Neural cell (in vitro differentiated cells): ENCODE measurements at regions not wholly inside any gene's neighbourhood (a gene's known extent, or its start where the extent isn't known, plus 50 kb on each side); places are given as distances from the start of the nearest gene placed in this dataset.

Experiments used
- H2AFZ ChIP-seq: fragments of 200-600, 300-800 bp; sonication (generic), shearing (Covaris generic); 2 replicates; pipeline ENCODE4 v1.6.0; 2014; ENCODE audit warnings: low read depth, mild to moderate bottlenecking, antibody characterized with exemption, low read length, moderate library complexity
- H3F3A ChIP-seq: fragments of 200-600 bp; shearing (Covaris generic); 2 replicates; pipeline ENCODE4 v1.6.1; 2016; ENCODE audit warnings: mild to moderate bottlenecking, moderate library complexity, mixed read lengths, antibody characterized with exemption, low read length; ENCODE audit not compliant: insufficient read depth, poor library complexity, severe bottlenecking
- H3K27ac ChIP-seq: fragments of 200-600, 300-800 bp; sonication (generic), shearing (Covaris generic); 2 replicates; pipeline ENCODE4 v1.5.1; 2014; ENCODE audit warnings: mild to moderate bottlenecking, low read length, moderate library complexity
- H3K27me3 ChIP-seq: fragments of 300-800, 200-600 bp; sonication (generic), shearing (Covaris generic); 2 replicates; pipeline ENCODE4 v1.6.0; 2014; ENCODE audit warnings: mild to moderate bottlenecking, low read depth, low read length, moderate library complexity; ENCODE audit not compliant: insufficient read depth
- H3K36me3 ChIP-seq: fragments of 300-800, 200-600 bp; sonication (generic), shearing (Covaris generic); 2 replicates; pipeline ENCODE4 v1.5.1; 2014; ENCODE audit warnings: mild to moderate bottlenecking, antibody characterized with exemption, low read length, moderate library complexity; ENCODE audit not compliant: insufficient read depth
- H3K4me2 ChIP-seq: fragments of 300-800, 200-600 bp; sonication (generic), shearing (Covaris generic); 2 replicates; pipeline ENCODE4 v1.6.0; 2014; ENCODE audit warnings: mild to moderate bottlenecking, low read length
- H3K4me3 ChIP-seq: fragments of 300-800, 200-600 bp; sonication (generic), shearing (Covaris generic); 2 replicates; pipeline ENCODE4 v1.5.1; 2014; ENCODE audit warnings: mild to moderate bottlenecking, low read length, moderate library complexity
- H3K79me2 ChIP-seq: fragments of 200-600 bp; shearing (Covaris generic); replicated peaks from 2 replicates; pipeline ENCODE4 v1.6.0; 2014; ENCODE audit warnings: mild to moderate bottlenecking, low read length, moderate library complexity; ENCODE audit not compliant: insufficient read depth
- H3K9ac ChIP-seq: fragments of 300-800, 200-600 bp; sonication (generic), shearing (Covaris generic); 2 replicates; pipeline ENCODE4 v1.6.1; 2016; ENCODE audit warnings: mild to moderate bottlenecking, low read length, mixed read lengths
- H3K9me2 ChIP-seq: fragments of 200-600 bp; shearing (Covaris generic); 2 replicates; pipeline ENCODE4 v1.6.1; 2016; ENCODE audit warnings: mild to moderate bottlenecking, low read length, mixed read lengths; ENCODE audit not compliant: insufficient read depth
- H3K9me3 ChIP-seq: fragments of 200-600, 300-800 bp; sonication (generic), shearing (Covaris generic); 2 replicates; pipeline ENCODE4 v1.6.1; 2016; ENCODE audit warnings: mild to moderate bottlenecking, mixed run types, low read length, moderate library complexity, mixed read lengths
- H4K20me1 ChIP-seq: fragments of 200-600 bp; shearing (Covaris generic); 2 replicates; pipeline ENCODE4 v1.6.1; 2016; ENCODE audit warnings: mild to moderate bottlenecking, mixed run types; ENCODE audit not compliant: insufficient read depth
- EP300 ChIP-seq: fragments of 450-650 bp; conservative IDR thresholded peaks from 2 replicates; pipeline ENCODE4 v1.6.1; 2014; ENCODE audit warnings: antibody characterized with exemption, mild to moderate bottlenecking, moderate library complexity; ENCODE audit not compliant: poor library complexity, severe bottlenecking
- EZH2 ChIP-seq: fragments of 200-600, 300-800 bp; shearing (Covaris generic), sonication (generic); IDR thresholded peaks from 2 replicates; pipeline ENCODE4 v1.6.1; 2014; ENCODE audit warnings: antibody characterized with exemption, low read length, borderline replicate concordance, mild to moderate bottlenecking; ENCODE audit not compliant: insufficient read depth, poor library complexity, severe bottlenecking
- MXI1 ChIP-seq: fragments of 450-650 bp; conservative IDR thresholded peaks from 2 replicates; pipeline ENCODE4 v1.6.1; 2014; ENCODE audit warnings: antibody characterized with exemption, mild to moderate bottlenecking; ENCODE audit not compliant: poor library complexity, severe bottlenecking
- POLR2AphosphoS5 ChIP-seq: IDR thresholded peaks from 2 replicates; pipeline ENCODE4 v1.6.1; 2012
- RAD21 ChIP-seq: fragments of 450-650 bp; conservative IDR thresholded peaks from 2 replicates; pipeline ENCODE4 v1.6.1; 2014; ENCODE audit warnings: antibody characterized with exemption, mild to moderate bottlenecking, moderate library complexity
- SMC3 ChIP-seq: fragments of 450-650 bp; conservative IDR thresholded peaks from 2 replicates; pipeline ENCODE4 v1.6.1; 2014; ENCODE audit warnings: antibody characterized with exemption, mild to moderate bottlenecking, moderate library complexity; ENCODE audit not compliant: poor library complexity
- TAF1 ChIP-seq: IDR thresholded peaks from 2 replicates; pipeline ENCODE4 v1.6.1; 2012; ENCODE audit warnings: low read depth
- TF ChIP-seq, protein P1 (sequence below): fragments of 450-650 bp; IDR thresholded peaks from 2 replicates; pipeline ENCODE4 v1.5.1; 2014; ENCODE audit warnings: antibody characterized with exemption, mild to moderate bottlenecking, moderate library complexity; ENCODE audit not compliant: poor library complexity, severe bottlenecking
- TF ChIP-seq, protein P2 (sequence below): IDR thresholded peaks from 2 replicates; pipeline ENCODE4 v1.6.1; 2012; ENCODE audit warnings: borderline replicate concordance

DNA sequence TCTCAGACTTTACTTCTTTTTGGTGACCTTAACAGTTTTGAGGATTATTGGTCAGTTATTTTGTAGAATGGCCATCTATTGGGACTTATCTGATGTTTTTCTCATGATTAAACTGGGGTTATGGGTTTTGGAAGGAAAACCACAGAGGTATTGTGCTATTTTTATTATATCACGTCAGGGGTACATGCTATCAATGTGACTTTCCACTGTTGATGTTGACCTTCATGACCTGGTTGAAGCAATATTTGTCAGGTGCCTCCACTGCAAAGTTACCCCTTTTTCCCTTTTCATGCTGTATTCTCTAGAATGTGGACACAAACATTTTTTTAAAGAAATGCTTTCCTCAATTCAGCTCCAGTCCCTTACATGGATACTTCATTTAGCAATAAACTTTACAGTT, 152.8 kb upstream of the TSLP start:
- no peak overlapping the region for H3K27ac ChIP-seq
- H3K9me3 ChIP-seq = no peaks in the 10 kb centered on the region
- no peak overlapping the region for H3K4me2 ChIP-seq
- no peaks in the 10 kb centered on the region for H3K79me2 ChIP-seq
- no peak overlapping the region for H2AFZ ChIP-seq
- H4K20me1 ChIP-seq = no peaks in the 10 kb centered on the region
- no peak overlapping the region for H3K9ac ChIP-seq
- H3F3A ChIP-seq = no peaks in the 10 kb centered on the region
- TF ChIP-seq EZH2 (no peak), POLR2AphosphoS5 (no peak), RAD21 (no peak), MXI1 (no peak), TAF1 (no peak), SMC3 (no peak), EP300 (no peak)
- TF ChIP-seq, protein P1, sequence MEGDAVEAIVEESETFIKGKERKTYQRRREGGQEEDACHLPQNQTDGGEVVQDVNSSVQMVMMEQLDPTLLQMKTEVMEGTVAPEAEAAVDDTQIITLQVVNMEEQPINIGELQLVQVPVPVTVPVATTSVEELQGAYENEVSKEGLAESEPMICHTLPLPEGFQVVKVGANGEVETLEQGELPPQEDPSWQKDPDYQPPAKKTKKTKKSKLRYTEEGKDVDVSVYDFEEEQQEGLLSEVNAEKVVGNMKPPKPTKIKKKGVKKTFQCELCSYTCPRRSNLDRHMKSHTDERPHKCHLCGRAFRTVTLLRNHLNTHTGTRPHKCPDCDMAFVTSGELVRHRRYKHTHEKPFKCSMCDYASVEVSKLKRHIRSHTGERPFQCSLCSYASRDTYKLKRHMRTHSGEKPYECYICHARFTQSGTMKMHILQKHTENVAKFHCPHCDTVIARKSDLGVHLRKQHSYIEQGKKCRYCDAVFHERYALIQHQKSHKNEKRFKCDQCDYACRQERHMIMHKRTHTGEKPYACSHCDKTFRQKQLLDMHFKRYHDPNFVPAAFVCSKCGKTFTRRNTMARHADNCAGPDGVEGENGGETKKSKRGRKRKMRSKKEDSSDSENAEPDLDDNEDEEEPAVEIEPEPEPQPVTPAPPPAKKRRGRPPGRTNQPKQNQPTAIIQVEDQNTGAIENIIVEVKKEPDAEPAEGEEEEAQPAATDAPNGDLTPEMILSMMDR = no peak
- TF ChIP-seq, protein P2, sequence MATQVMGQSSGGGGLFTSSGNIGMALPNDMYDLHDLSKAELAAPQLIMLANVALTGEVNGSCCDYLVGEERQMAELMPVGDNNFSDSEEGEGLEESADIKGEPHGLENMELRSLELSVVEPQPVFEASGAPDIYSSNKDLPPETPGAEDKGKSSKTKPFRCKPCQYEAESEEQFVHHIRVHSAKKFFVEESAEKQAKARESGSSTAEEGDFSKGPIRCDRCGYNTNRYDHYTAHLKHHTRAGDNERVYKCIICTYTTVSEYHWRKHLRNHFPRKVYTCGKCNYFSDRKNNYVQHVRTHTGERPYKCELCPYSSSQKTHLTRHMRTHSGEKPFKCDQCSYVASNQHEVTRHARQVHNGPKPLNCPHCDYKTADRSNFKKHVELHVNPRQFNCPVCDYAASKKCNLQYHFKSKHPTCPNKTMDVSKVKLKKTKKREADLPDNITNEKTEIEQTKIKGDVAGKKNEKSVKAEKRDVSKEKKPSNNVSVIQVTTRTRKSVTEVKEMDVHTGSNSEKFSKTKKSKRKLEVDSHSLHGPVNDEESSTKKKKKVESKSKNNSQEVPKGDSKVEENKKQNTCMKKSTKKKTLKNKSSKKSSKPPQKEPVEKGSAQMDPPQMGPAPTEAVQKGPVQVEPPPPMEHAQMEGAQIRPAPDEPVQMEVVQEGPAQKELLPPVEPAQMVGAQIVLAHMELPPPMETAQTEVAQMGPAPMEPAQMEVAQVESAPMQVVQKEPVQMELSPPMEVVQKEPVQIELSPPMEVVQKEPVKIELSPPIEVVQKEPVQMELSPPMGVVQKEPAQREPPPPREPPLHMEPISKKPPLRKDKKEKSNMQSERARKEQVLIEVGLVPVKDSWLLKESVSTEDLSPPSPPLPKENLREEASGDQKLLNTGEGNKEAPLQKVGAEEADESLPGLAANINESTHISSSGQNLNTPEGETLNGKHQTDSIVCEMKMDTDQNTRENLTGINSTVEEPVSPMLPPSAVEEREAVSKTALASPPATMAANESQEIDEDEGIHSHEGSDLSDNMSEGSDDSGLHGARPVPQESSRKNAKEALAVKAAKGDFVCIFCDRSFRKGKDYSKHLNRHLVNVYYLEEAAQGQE = no peak
- no peaks in the 10 kb centered on the region for H3K27me3 ChIP-seq
- H3K9me2 ChIP-seq = no peaks in the 10 kb centered on the region
- H3K36me3 ChIP-seq = no peaks in the 10 kb centered on the region
- H3K4me3 ChIP-seq = no peak overlapping the region

DNA sequence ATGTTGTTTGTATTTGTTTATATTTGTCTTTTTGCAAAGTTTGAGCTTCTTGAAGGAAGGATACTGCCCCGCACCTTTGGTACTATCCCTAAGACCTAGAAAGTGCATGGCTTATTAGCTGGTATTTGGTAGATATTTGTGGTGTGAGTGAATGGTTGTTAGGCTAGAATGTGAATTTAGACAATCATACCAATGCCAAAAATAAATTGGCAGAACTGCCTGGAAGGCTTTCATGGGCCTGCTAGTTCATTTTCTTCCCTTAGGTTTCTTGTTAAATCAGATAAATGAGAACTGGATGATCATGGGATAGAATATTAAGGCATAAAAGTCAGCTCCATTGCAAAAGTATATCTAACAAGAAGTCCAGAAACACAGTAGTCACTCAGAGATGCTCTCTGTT, 147.5 kb upstream of the TSLP start:
- H3K27ac ChIP-seq = no peak overlapping the region
- H3K4me2 ChIP-seq = no peak overlapping the region
- H3K9ac ChIP-seq = no peak overlapping the region
- no peak overlapping the region for H3K4me3 ChIP-seq
- no peaks in the 10 kb centered on the region for H3F3A ChIP-seq
- TF ChIP-seq MXI1 (no peak), POLR2AphosphoS5 (no peak), TAF1 (no peak), RAD21 (no peak), EZH2 (no peak), EP300 (no peak)
- TF ChIP-seq, protein P1 = no peak
- TF ChIP-seq, protein P2 = no peak
- no peaks in the 10 kb centered on the region for H4K20me1 ChIP-seq
- H3K79me2 ChIP-seq = no peaks in the 10 kb centered on the region
- no peaks in the 10 kb centered on the region for H3K36me3 ChIP-seq
- no peaks in the 10 kb centered on the region for H3K9me2 ChIP-seq
- no peaks in the 10 kb centered on the region for H3K9me3 ChIP-seq
- H2AFZ ChIP-seq = no peak overlapping the region
- H3K27me3 ChIP-seq = no peaks in the 10 kb centered on the region
